ENCODE measurements at regions not wholly inside any gene's neighbourhood (a gene's known extent, or its start where the extent isn't known, plus 50 kb on each side); places are given as distances from the start of the nearest gene placed in this dataset.

DNA sequence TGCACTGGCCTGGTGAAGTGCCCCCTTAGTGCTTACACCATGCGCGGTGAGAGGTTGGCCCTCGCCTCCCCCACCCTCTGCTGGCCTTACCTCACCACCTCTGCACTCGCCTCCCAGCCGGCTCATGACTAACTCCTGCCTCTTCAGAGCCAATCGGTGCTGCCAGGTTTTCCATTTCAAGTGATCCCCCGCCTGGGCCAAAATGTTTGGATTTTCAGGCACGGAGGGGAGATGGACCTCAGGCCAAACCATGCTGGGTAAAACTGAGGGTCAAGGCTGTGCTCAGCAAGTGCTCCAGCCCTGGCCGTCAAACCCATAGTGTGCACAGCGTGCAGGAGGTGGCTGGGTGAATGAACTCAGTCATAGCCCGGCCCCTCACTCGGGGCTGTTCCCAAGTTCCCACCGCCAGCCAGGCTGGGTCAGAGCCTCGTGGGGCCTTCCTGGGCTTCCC, 175.4 kb downstream of the SEC14L1 start:
- no peak for TF ChIP-seq NCOA1 (CRISPR knock-in tag; IDR thresholded peaks at IDR 0.05)
- TF ChIP-seq ZNF629 (CRISPR knock-in tag; conservative IDR thresholded peaks at IDR 0.05): no peak
- no peak for TF ChIP-seq NAIF1 (CRISPR knock-in tag; IDR thresholded peaks at IDR 0.05; ENCODE audit: borderline replicate concordance)
- TF ChIP-seq, protein P1, sequence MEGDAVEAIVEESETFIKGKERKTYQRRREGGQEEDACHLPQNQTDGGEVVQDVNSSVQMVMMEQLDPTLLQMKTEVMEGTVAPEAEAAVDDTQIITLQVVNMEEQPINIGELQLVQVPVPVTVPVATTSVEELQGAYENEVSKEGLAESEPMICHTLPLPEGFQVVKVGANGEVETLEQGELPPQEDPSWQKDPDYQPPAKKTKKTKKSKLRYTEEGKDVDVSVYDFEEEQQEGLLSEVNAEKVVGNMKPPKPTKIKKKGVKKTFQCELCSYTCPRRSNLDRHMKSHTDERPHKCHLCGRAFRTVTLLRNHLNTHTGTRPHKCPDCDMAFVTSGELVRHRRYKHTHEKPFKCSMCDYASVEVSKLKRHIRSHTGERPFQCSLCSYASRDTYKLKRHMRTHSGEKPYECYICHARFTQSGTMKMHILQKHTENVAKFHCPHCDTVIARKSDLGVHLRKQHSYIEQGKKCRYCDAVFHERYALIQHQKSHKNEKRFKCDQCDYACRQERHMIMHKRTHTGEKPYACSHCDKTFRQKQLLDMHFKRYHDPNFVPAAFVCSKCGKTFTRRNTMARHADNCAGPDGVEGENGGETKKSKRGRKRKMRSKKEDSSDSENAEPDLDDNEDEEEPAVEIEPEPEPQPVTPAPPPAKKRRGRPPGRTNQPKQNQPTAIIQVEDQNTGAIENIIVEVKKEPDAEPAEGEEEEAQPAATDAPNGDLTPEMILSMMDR (CRISPR knock-in tag; IDR thresholded peaks at IDR 0.05): no peak; the same call in 1 of the 2 replicates
- no peak for TF ChIP-seq ZNF124 (CRISPR knock-in tag; IDR thresholded peaks at IDR 0.05)
- TF ChIP-seq FOXK2 (IDR thresholded peaks at IDR 0.05): no peak
- TF ChIP-seq BHLHE40 (IDR thresholded peaks at IDR 0.05; ENCODE audit: low read length): no peak
- TF ChIP-seq MIER3 (CRISPR knock-in tag; IDR thresholded peaks at IDR 0.05; ENCODE audit: borderline replicate concordance): no peak
- TF ChIP-seq, protein P2, sequence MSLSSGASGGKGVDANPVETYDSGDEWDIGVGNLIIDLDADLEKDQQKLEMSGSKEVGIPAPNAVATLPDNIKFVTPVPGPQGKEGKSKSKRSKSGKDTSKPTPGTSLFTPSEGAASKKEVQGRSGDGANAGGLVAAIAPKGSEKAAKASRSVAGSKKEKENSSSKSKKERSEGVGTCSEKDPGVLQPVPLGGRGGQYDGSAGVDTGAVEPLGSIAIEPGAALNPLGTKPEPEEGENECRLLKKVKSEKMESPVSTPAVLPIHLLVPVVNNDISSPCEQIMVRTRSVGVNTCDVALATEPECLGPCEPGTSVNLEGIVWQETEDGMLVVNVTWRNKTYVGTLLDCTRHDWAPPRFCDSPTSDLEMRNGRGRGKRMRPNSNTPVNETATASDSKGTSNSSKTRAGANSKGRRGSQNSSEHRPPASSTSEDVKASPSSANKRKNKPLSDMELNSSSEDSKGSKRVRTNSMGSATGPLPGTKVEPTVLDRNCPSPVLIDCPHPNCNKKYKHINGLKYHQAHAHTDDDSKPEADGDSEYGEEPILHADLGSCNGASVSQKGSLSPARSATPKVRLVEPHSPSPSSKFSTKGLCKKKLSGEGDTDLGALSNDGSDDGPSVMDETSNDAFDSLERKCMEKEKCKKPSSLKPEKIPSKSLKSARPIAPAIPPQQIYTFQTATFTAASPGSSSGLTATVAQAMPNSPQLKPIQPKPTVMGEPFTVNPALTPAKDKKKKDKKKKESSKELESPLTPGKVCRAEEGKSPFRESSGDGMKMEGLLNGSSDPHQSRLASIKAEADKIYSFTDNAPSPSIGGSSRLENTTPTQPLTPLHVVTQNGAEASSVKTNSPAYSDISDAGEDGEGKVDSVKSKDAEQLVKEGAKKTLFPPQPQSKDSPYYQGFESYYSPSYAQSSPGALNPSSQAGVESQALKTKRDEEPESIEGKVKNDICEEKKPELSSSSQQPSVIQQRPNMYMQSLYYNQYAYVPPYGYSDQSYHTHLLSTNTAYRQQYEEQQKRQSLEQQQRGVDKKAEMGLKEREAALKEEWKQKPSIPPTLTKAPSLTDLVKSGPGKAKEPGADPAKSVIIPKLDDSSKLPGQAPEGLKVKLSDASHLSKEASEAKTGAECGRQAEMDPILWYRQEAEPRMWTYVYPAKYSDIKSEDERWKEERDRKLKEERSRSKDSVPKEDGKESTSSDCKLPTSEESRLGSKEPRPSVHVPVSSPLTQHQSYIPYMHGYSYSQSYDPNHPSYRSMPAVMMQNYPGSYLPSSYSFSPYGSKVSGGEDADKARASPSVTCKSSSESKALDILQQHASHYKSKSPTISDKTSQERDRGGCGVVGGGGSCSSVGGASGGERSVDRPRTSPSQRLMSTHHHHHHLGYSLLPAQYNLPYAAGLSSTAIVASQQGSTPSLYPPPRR (CRISPR knock-in tag; IDR thresholded peaks at IDR 0.05; ENCODE audit: borderline replicate concordance): no peak
- TF ChIP-seq ZNF775 (CRISPR knock-in tag; IDR thresholded peaks at IDR 0.05; ENCODE audit: borderline replicate concordance): no peak
- TF ChIP-seq, protein P3, sequence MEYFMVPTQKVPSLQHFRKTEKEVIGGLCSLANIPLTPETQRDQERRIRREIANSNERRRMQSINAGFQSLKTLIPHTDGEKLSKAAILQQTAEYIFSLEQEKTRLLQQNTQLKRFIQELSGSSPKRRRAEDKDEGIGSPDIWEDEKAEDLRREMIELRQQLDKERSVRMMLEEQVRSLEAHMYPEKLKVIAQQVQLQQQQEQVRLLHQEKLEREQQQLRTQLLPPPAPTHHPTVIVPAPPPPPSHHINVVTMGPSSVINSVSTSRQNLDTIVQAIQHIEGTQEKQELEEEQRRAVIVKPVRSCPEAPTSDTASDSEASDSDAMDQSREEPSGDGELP (IDR thresholded peaks at IDR 0.05; ENCODE audit: borderline replicate concordance, low read depth): no peak
- no peak for TF ChIP-seq TOE1 (CRISPR knock-in tag; IDR thresholded peaks at IDR 0.05)
- TF ChIP-seq ZNF350 (CRISPR knock-in tag; IDR thresholded peaks at IDR 0.05; ENCODE audit: borderline replicate concordance, low read depth): no peak

Data from HepG2 (cell line).